GM13976 (cell line): ENCODE measurements at regions not wholly inside any gene's neighbourhood (a gene's known extent, or its start where the extent isn't known, plus 50 kb on each side); places are given as distances from the start of the nearest gene placed in this dataset.

Experiments
- DNase-seq: peaks from one replicate; pipeline ENCODE4 v3.0.0; 2012; ENCODE audit warnings: low spot score
- CTCF ChIP-seq: IDR thresholded peaks from 2 replicates; pipeline ENCODE4 v1.5.1; 2012; ENCODE audit warnings: borderline replicate concordance, mild to moderate bottlenecking; ENCODE audit not compliant: insufficient read depth; ENCODE audit errors: extremely low read depth, missing control alignments, control extremely low read depth
- in situ Hi-C: fragments of 300-500 bp; cut with MboI; formaldehyde crosslinking; loops from one replicate; pipeline ENCODE4 v1.12.0; 2022; ENCODE audit warnings: low sequenced_read_pairs, mixed read lengths, inconsistent platforms; ENCODE audit not compliant: unreplicated experiment

- TF ChIP-seq CTCF: no peak
- no peak for DNase-seq
- in situ Hi-C loops: no loop called here
Observed at GRCh38 chr6:9620263-9620662, 794.6 kb downstream of the TFAP2A start.

GRCh38 chr6:9614778-9615177 lies 800.1 kb downstream of the TFAP2A start:
- TF ChIP-seq CTCF: no peak
- in situ Hi-C loops: no loop called here

GRCh38 chr6:9612489-9612888 lies 802.4 kb downstream of the TFAP2A start:
- in situ Hi-C loops: no loop called here
- no peak for TF ChIP-seq CTCF
- DNase-seq: no peak

More at GRCh38 chr6:9614778-9615177, 800.1 kb downstream of the TFAP2A start:
- no peak for DNase-seq

- no peak for DNase-seq
- in situ Hi-C loops: no loop called here
- TF ChIP-seq CTCF: no peak
Observed at GRCh38 chr6:9610620-9611415, 804.1 kb downstream of the TFAP2A start.

- no peak for TF ChIP-seq CTCF
- no peak for DNase-seq
- in situ Hi-C loops: no loop called here
Observed at GRCh38 chr6:9606435-9607134, 808.3 kb downstream of the TFAP2A start.

- in situ Hi-C loops: no loop called here
- no peak for DNase-seq
- no peak for TF ChIP-seq CTCF
Observed at GRCh38 chr6:9594746-9595145, 820.1 kb downstream of the TFAP2A start.
